Stimulated activated naive CD4-positive, alpha-beta T cell treated with Interleukin-2 at 50 U/mL for 16 hours (primary cell): ENCODE measurements at regions not wholly inside any gene's neighbourhood (a gene's known extent, or its start where the extent isn't known, plus 50 kb on each side); places are given as distances from the start of the nearest gene placed in this dataset.

Experiments
- DNase-seq: peaks from one replicate; lab custom pipeline; 2025; lab: John Stamatoyannopoulos, UW

DNA sequence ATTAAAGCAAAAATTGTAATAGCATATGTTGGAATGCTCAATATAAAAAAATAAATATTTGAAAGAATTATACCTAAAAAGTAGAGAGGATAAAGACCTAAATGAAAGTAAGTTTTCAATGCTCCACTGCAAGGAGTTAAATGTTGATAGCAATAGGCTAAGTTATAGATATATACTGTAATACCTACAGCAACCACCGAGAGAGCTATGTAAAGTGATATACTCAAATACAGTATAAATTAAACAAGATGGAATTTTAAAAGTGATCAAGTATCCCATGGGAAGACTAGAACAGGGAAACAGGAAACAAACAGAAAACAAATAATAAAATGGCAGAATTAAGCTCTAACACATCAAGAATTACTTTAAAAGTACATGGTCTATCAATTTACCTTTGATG, 73.9 kb downstream of the CASP3 start:
- no peak for DNase-seq

DNA sequence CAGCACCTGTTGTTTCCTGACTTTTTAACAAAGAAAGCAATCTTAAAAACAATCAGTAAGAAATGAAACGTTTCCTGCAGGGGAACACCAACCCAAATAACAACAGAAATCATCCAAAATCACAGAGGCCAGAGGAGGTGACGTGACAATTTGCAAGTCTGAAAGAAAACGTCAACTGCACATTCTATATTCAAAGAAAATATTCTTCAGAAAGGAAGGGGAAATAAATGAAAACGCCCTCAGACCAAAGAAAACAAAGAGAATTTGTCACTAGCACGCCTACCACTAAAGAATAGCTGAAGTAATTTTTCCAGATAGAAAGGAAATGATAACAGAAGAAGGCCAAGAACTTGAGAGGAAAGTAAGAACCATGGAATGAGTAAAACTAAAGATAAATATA, 74.4 kb downstream of the CASP3 start:
- DNase-seq: no peak

DNA sequence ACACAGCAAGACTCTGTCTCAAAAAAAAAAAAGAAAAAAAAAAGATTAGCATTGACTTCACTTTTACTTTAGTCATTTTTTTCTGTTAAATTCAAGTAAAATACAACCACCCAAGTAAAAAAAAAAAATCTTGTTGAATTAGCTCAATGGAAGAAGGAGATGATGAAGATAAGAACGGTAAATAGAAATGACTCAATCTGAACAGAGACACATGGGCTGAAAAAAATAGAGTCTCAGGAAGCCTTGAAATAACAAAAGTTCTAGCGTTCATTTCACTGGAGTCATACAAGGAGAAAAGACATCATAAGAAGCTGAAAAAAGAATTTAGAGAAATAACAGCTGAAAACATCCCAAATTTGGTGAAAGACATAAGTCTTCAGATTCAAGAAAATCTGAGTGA, 75.5 kb downstream of the CASP3 start:
- no peak for DNase-seq

DNA sequence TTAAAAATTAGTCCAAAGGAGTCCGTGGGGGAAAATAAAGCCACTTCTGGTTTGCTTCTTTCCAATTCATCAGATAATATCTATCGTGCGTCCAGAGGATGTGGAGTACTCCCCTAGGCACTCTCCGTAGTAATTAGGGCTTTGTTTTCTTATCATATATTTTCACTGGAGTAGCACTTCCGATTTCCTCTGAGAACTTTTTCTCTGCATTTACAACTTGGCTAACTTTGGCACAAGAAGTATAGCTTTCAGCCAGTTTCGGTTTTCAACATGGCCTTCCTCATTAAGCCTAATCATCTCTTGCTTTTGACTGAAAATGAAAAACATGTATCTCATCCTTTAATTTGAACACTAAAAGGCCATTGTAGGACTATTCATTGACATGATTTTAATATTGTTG, 80.5 kb downstream of the CASP3 start:
- no peak for DNase-seq

DNA sequence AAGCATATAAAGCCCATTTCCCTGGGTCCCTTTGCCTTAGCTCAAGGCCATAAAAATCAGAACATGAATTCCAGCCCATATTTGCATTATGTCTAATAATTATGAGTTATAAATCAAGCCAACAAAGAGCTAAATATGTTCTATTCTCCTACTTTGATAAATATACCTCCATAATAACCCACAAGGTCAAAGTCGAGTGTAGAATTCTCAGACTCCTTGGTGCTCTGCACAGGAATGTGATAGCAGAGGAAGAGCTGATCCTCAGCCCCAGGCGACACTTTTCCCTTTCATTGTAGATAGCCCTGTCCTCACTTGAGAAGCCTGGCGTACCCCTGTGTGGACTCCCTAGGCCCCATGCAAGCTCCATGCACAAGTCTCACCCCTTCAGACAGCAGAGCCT, 85.6 kb downstream of the CASP3 start:
- no peak for DNase-seq

DNA sequence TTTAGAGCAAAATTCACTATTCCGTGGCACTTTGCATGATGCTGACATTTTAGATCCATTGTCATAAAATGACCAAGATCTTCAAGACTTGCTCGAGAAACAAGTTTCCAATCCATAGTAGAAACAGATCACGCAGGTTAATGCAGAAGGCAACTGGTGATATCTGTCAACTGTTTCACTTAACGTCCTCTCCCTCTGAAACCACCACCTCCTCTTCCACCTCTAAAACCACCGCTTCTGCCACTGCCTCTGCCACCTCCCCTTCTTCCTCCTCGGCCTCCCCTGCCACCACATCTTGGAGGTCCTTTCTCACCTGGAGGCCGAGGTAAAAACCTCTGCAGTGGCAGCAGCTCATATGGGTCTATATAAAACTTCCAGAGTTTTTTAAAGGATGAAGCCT, 84.6 kb upstream of the IRF2 start:
- DNase-seq: no peak

DNA sequence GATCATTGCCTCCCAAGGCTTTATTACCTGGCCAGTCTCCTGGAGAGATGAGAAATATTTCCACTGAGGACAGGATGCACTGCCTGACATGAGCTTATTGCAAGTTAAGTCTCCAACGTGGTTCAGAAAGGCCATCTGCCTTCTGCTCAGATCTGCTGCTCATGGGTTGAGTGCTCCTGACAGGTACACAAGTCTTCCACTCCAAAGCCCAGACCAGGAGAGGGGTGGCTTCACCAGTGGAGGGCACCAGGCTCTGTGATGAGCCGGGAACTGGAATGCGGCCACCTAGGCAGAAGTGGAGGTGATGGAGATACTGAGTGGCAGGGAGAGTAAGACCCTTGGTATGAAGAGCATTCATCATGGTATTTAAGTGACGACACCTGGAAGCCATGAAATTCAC, 79.5 kb upstream of the IRF2 start:
- DNase-seq: no peak

DNA sequence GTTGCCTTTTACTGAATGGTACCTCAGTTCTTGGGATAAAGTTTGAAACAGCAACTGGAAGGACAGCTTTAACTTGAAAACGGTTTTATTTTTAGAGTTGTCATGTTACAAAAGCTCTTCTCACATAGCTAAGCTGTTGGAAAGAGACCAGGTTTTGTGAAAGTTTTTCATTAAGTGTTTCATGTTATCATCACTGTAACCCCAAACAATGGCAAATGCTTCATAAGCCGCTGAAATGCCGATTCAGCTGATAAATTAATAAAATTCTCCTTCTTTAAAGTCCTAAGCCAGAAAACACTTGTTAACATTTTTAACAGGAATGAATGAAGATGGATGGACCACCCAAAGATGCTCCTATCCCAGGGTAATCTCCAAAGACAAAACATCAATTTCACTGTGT, 76.1 kb upstream of the IRF2 start:
- no peak for DNase-seq

DNA sequence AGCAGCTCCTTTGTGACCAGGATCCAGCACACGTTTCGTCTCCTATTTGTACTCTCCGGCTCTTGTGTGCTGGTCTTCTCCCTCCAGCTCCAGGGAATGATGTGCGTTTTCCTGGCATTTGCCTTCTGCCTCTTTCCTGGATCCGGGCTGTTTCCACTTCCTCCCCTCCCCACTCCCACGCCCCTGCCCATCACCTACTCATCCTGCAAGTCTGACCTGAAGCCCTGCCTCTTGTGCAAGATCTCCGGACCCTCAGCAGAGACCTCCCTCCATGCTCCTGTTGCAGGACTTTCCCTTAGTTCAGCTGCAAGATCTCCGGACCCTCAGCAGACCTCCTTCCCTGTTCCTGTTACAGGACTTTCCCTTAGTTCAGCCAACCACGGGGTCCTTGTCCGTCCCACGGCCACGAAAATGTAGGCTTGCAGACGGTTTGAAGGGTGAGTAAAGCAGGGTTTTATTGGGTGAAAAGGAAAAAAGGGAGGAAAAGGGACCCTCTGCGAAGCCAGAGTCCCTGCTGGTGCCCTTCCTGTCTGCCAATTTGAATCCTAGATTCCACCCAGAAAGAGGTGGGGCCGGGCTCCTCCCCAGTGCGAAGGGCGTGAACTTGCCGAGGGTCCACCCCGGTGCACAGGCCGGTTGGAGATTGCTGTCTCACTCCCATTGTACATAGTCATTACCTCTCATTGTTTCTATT, 74.4 kb upstream of the IRF2 start:
- no peak for DNase-seq

DNA sequence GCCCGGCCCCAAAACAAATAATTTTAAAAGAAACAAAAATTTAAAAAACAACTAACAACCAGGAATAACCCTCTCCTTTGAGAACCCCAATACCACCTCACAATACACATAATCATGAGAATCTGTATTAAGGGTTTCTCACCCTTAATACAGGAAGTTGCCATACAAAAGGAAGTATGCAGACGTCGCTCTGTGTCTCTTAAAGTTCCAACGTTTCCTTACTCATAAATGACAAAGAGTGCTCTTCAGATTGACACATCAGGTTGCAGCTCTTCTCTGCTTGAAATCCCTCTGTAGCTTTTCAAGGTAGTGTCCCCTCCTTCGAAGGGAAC, 73.9 kb upstream of the IRF2 start:
- no peak for DNase-seq

DNA sequence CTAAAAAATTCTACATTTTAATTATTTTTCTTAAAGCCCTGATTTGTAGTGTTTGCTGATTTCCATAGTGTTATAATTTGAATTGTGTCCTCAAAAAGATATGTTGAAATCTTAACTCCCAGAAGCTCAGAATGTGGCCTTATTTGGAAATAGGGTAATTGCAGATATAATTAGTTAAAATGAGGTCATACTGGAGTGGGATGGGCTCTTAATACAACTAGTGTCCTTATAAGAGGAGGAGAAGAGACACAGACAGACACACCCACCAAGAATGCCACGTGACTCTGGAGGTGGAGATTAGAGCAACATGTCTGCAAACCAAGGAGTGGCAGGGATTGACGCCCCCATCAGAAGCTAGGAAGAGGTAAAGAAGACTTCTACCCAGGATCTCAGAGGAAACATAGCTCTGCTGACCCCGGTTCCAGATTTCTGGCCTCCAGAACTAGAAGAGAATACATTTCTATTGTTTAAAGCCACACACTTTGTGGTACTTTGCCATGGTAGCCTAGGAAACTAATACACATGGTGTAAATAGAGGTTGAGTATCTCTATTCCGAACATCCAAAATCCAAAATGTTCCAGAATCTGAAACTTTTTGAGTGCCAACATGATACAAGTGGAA, 70.5 kb upstream of the IRF2 start:
- no peak for DNase-seq

DNA sequence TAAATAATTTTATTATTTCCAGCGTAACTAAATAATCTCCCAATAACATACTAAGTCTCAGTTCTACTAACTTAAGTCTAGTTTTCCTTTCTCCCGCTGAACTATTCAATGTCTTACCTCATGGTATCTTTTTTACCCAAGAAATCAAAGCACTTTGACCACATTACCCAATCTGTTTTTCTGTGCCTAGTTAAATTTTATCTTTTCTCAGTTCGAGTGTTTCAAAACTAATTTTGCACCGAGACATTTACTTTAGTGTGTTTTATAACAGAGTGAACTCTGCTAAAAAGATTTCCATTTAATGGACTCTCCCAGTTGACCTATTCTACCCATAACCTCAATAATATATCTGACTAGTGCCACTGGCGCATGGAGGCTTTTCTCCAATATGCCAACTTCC, 67.6 kb upstream of the IRF2 start:
- DNase-seq: no peak

DNA sequence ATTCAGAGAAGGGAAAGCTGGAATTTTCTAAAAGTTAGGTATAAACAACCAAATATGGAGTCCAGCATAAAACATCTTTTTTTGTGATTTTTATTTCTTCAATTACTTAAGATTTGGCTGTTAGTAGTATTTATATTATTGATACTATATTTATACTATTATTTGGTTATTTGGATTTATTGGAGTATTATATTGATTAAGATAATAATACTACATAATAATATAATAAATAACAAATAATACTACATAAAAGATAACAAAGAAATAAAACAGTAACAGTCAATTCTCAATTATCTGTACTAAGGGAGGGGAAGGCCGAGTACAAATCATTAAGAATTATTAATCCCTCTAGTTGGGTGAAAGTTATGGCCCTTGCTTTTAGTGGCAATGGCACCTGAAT, 66.0 kb upstream of the IRF2 start:
- DNase-seq: no peak

DNA sequence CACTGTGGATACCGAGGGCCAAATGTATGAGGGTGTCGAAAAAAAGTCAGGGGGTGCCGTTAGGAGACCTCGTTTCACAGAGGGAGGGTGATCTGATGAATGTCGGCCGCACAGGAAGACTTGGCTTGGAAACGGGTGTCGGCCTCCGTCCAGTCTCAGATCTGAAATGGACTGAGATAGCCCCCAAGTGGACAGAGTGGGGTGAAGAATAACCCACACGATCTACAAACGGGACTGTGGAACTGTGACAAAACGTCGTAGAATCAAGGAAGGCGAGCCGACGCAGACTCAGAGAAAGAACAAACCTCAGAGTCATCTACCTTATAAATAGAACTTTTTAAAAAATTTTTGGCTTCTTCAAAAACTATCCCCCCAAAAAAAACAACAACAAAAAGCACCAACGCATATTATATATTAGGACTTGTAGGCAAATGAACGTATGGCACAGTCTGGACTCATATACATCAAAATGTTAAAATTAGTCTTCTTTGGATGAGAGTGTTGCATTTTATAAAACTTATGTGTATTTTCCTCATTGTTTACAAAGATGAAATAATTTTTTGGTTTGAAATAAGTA, 63.8 kb upstream of the IRF2 start:
- DNase-seq: peak; percentile 37

DNA sequence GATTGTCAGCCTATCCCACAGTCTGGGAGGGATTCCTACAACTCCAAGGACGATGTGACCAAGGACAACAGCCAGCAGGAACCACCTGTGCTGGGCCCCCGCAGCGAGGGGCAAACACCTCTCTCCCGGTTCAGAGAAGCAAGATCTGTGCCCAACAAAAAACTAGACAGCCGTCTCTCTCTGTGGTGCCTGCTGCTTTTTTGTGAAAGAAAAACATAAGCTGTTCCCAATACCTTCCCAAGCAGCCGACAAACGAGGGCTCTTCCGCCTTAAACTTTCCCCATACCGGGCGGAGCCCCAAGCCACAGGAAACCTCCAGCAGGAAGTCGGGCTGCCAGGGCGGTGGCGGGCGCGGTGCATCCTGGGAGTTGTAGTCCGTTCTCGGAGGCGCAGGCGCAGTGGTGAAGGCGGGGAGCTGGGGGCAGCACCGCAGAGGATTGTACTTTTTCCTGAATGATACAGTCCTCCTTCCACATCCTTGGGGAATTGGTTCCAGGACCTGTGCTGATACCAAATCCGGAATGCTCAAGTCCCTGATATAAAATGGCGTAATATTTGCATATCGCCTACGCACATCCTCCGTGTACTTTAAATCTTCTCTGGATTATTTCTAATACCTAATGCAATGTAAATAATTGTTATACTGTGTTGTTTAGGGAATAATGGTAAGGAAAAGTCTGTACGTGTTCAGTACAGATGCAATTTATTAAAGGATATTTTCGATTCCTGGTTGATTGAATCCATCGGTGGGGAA, 63.1 kb upstream of the IRF2 start:
- DNase-seq: peak; percentile 87

DNA sequence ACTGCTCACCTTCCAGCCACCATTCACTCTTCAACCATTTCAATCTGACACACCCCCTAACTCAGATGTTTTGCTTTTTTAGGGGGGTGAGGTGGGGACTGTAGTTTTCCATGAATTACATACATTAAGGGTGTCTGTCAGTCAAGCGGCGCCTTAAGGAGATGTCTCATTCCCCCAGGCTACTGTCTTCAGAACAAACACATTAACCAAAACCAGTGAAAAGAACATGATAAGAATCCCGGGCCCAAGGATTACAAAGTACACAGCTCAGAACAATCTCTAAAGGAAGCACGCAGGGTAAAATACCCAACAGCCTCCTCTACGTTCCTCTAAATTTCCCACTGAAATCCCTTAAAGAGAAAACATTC, 62.5 kb upstream of the IRF2 start:
- no peak for DNase-seq

DNA sequence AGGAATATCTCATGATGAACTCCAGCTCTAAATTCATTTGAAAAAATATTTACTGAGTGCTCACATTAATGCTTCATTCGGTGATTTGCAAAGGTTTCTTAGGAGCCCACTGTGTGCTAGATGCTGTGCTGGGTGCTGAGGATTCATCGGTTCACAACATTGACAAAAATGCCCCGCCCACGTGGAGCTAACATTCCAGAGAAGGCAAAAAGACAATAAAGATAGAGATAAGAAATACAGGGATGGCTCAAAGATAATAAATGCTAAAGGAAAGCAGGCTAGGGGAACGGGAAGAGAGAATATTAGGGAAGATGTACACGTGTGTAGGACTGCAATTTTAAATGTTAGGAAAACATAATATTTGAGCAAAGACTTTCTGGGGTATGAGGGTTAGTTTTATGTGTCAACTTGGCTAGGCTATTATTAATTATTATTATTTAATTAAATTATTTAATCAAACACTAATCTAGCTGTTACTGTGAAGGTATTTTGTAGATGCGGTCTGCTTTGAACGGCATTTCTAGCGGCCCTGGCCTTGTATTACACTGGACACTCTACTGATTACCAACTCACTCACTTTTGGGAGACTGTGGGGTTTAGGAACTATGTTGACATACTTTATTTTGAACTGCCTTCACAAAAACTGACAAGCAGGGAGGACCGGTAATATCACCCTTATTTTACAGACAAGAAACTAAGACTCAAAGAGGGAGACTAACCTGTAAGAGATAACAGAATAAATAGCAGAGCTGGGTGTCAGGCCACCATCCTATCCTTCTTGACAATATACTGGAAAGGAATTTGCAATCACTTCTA, 61.9 kb upstream of the IRF2 start:
- DNase-seq: no peak

DNA sequence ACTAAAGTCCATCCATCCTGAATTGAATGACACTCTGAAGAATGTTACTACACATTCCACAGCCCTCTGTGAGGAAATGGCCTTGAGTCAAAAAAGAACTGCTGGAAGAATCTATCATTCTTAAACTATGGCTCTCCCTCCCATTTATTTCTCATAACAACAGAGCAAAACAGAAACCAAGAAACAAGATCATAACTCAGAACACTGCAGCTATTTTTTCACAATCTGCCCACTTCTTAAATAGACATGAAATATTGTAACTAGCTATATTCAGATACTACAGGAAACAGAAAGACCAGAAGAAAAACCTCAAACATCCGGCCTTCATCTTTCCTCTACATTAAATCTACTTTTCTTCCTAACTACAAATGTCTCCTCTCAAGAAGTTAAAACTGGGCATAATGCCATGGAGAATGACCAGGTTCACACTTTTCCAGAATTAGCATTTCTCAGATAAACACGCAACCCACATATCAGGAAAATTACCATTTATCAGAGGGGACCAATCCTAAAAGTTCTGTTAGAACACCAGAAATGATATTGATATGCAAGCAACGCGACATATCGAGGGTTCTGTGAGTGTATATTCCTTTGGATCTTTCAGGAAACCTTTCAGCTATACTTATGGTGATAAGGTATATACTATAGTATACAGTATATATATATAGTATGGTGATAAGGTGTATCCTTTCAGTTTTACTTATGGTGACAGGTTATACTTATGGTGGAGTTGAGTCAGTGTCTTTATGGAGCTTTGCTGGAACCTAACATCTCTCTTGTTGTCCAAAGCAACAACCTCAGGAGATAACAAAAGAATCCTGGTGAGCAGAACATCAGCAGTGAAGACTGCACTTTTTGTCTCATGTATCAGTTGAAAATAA, 60.4 kb upstream of the IRF2 start:
- no peak for DNase-seq

DNA sequence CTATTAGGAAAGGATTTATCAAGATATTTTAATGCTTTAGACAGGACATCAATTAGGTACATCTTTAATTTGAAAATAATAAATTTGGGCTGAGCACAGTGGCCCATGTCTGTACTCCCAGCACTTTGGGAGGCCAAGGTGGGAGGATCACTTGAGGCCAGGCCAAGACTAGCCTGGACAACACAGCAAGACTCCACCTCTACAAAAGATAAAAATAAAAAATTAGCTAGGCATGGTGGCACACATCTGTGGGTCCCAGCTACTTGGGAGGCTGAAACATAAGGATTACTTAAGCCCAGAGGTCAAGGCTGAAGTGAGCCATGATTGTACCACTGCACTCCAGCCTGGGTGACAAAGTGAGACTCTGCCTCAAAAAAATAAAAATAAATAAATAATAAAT, 59.6 kb upstream of the IRF2 start:
- DNase-seq: no peak

DNA sequence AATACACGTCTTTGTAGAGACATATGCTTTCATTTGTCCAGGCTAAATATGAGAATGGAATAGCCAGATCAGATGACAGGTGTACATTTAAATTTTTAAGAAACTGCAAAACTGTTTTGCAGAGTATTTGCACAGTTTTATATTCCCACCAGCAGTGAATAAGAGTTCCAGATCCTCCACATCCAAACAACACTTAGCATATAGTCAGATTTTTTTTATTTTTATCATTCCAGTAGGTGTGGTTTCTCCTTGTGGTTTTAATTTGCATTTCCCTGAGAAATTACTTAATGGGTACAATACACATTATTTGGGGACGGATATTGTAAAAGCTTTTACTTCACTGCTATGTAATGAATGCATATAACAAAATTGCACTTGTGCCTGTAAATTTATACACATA, 56.7 kb upstream of the IRF2 start:
- no peak for DNase-seq

DNA sequence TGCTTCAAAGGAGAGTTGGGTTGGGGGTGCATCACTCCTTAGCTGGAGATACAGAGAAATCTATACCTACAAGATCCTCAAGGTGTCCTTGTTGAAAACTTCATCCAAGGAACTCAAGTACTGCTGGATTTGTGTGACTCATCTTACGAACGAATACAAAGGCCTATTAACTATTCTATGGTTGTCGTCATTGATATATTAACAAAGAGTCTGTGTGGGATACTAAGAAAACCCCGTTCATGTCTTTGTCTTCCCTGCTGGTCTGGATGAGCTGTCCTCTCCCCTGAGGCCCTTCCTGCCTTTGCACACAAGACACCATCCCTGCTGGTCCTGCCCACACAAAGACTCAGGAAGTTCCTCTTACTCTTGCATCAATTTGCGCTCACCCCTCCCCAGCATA, 54.9 kb upstream of the IRF2 start:
- DNase-seq: no peak

DNA sequence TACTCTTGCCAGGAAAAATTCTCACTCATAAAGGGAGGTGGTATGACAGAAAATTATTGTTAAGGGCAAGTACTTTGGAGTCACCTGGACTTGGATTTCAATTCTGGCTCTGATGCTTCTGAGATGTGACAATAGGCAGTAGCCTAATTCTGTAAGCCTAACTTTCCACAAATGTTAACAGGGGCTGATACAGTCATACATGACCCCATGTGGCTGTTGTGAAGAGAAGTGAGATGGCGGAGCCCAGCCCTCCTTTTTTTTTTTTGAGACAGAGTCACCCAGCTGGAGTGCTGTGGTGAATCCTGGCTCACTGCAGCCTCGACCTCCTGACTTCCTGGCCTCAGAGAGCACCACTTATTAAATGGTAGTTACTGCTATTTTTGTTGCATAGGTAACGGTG, 54.4 kb upstream of the IRF2 start:
- DNase-seq: no peak
